HEK293 (cell line): ENCODE measurements at regions not wholly inside any gene's neighbourhood (a gene's known extent, or its start where the extent isn't known, plus 50 kb on each side); places are given as distances from the start of the nearest gene placed in this dataset.
A peak's percentile ranks its signal among the peaks of the same experiment; 100 is the strongest.
"Not testable (repeated sequence)": the region's sequence is repeated elsewhere in the genome, so short reads cannot be mapped to it uniquely, and the experiment has no call there.

ENCODE experiments used
- CTCF ChIA-PET: fragments of 350-600 bp; formaldehyde crosslinking; extraction: SDS; loops from one replicate; lab custom pipeline; 2021; ENCODE audit warnings: antibody characterized with exemption; lab: Yijun Ruan, JAX
- POLR2A ChIA-PET: fragments of 300-600 bp; formaldehyde crosslinking; extraction: SDS; loops from one replicate; lab custom pipeline; 2020; ENCODE audit warnings: antibody characterized with exemption, inconsistent platforms; lab: Yijun Ruan, JAX
- H3K27ac ChIP-seq: fragments of 200-500 bp; sonication (Bioruptor generic); 2 replicates; pipeline ENCODE4 v1.5.1; 2014; ENCODE audit warnings: low read depth, low read length, control low read depth, inconsistent platforms; ENCODE audit errors: extremely low read depth
- H3K36me3 ChIP-seq, 2 experiments: fragments of 200-500 bp in 1 of 2; sonication (Bioruptor generic) in 1 of 2; 1 replicate in 1 of 2; 2 replicates in 1 of 2; pipeline ENCODE4 v1.5.1; 2014 to 2017; ENCODE audit warnings: inconsistent platforms in 2 of 2, low read length in 2 of 2; ENCODE audit not compliant: control insufficient read depth in 2 of 2, insufficient read depth in 1 of 2
- H3K4me1 ChIP-seq: fragments of 200-500 bp; sonication (Bioruptor generic); 2 replicates; pipeline ENCODE4 v1.5.1; 2014; ENCODE audit warnings: mild to moderate bottlenecking, low read length, inconsistent platforms; ENCODE audit not compliant: control insufficient read depth, insufficient read depth
- H3K4me3 ChIP-seq: 2 replicates; pipeline ENCODE4 v1.5.1; 2011; ENCODE audit warnings: low read depth, mild to moderate bottlenecking, control low read depth, low read length, moderate library complexity
- H3K9me3 ChIP-seq: fragments of 200-500 bp; sonication (Bioruptor generic); 2 replicates; pipeline ENCODE4 v1.5.1; 2014; ENCODE audit warnings: low read depth, low read length, inconsistent platforms; ENCODE audit not compliant: control insufficient read depth, insufficient read depth
- HOXA7 ChIP-seq: sonication (generic); formaldehyde crosslinking; IDR thresholded peaks from 2 replicates; pipeline ENCODE4 v1.8.1; 2022; ENCODE audit warnings: missing genetic modification reagents, borderline replicate concordance
- KLF16 ChIP-seq: fragments of 450-650 bp; formaldehyde crosslinking; IDR thresholded peaks from 2 replicates; pipeline ENCODE4 v1.5.1; 2017; ENCODE audit warnings: missing biosample characterization, missing genetic modification characterization
- PATZ1 ChIP-seq: fragments of 450-650 bp; formaldehyde crosslinking; IDR thresholded peaks from 2 replicates; pipeline ENCODE4 v1.5.1; 2016; ENCODE audit warnings: missing biosample characterization, missing genetic modification characterization
- SETDB1 ChIP-seq: IDR thresholded peaks from one replicate; pipeline ENCODE4 v1.6.1; 2017; ENCODE audit warnings: mild to moderate bottlenecking, low read length, moderate library complexity, mixed read lengths; ENCODE audit not compliant: insufficient read length
- ZBTB17 ChIP-seq: fragments of 450-650 bp; formaldehyde crosslinking; IDR thresholded peaks from 2 replicates; pipeline ENCODE4 v1.5.1; 2016; ENCODE audit warnings: missing biosample characterization, missing genetic modification characterization
- ZFHX2 ChIP-seq: fragments of 450-650 bp; formaldehyde crosslinking; conservative IDR thresholded peaks from 2 replicates; pipeline ENCODE4 v1.5.1; 2016; ENCODE audit warnings: missing biosample characterization, missing genetic modification characterization
- ZNF114 ChIP-seq: fragments of 450-650 bp; formaldehyde crosslinking; IDR thresholded peaks from 2 replicates; pipeline ENCODE4 v1.5.0; 2017; ENCODE audit warnings: missing biosample characterization, missing genetic modification characterization
- ZNF280C ChIP-seq: fragments of 450-650 bp; formaldehyde crosslinking; IDR thresholded peaks from 2 replicates; pipeline ENCODE4 v1.5.1; 2016; ENCODE audit warnings: missing biosample characterization, missing genetic modification characterization
- ZNF366 ChIP-seq: fragments of 450-650 bp; formaldehyde crosslinking; conservative IDR thresholded peaks from 2 replicates; pipeline ENCODE4 v1.5.1; 2016; ENCODE audit warnings: missing biosample characterization, missing genetic modification characterization
- ZNF449 ChIP-seq: fragments of 450-650 bp; formaldehyde crosslinking; IDR thresholded peaks from 2 replicates; pipeline ENCODE4 v1.5.1; 2017; ENCODE audit warnings: missing biosample characterization, mild to moderate bottlenecking, missing genetic modification characterization, moderate library complexity
- ZNF501 ChIP-seq: fragments of 450-650 bp; formaldehyde crosslinking; IDR thresholded peaks from 2 replicates; pipeline ENCODE4 v1.5.1; 2016; ENCODE audit warnings: missing biosample characterization, missing genetic modification characterization
- ZNF549 ChIP-seq: fragments of 450-650 bp; IDR thresholded peaks from 2 replicates; pipeline ENCODE4 v1.5.1; 2018; ENCODE audit warnings: missing biosample characterization, missing genetic modification characterization, mild to moderate bottlenecking, inconsistent platforms, moderate library complexity
- ZNF623 ChIP-seq: fragments of 450-650 bp; formaldehyde crosslinking; IDR thresholded peaks from 2 replicates; pipeline ENCODE4 v1.5.1; 2016; ENCODE audit warnings: missing biosample characterization, missing genetic modification characterization
- ZNF677 ChIP-seq: fragments of 450-650 bp; IDR thresholded peaks from 2 replicates; pipeline ENCODE4 v1.5.0; 2018; ENCODE audit warnings: missing biosample characterization, mild to moderate bottlenecking, missing genetic modification characterization, moderate library complexity
- ZSCAN30 ChIP-seq: fragments of 450-650 bp; IDR thresholded peaks from 2 replicates; pipeline ENCODE4 v1.5.1; 2018; ENCODE audit warnings: missing biosample characterization, mild to moderate bottlenecking, missing genetic modification characterization, moderate library complexity
- ZSCAN4 ChIP-seq: fragments of 450-650 bp; formaldehyde crosslinking; IDR thresholded peaks from 2 replicates; pipeline ENCODE4 v1.5.1; 2017; ENCODE audit warnings: missing biosample characterization, missing genetic modification characterization

GRCh38 chr22:27318516-27318915 is 483.0 kb downstream of the MN1 start:
- H3K27ac ChIP-seq, result no peak overlapping the region
- TF ChIP-seq ZSCAN4 (tag by site-specific recombination) (peak; percentile 91), KLF16 (no peak)
- H3K36me3 ChIP-seq, result no peaks in the 10 kb centered on the region
- peaks cover 2% of the 10 kb centered on the region; the same call in 1 of the 2 replicates for H3K9me3 ChIP-seq
- ChIA-PET CTCF (no interaction called here), POLR2A (interaction anchor here (0.6 kb wide), 1 partner anchor 116 kb away, joined by 3 read pairs; no protein-coding TSS in a partner anchor)
- H3K4me3 ChIP-seq, result no peak overlapping the region
- peaks cover 3% of the 10 kb centered on the region; the same call in 1 of the 2 replicates for H3K4me1 ChIP-seq

GRCh38 chr22:27323661-27324060 is 477.9 kb downstream of the MN1 start:
- TF ChIP-seq ZFHX2 (tag by site-specific recombination) (peak; percentile 34; the same call in 1 of the 2 replicates), HOXA7 (CRISPR knock-in tag) (no peak)
- CTCF ChIA-PET, result no interaction called here
- H3K4me1 ChIP-seq, result no peaks in the 10 kb centered on the region
- no peaks in the 10 kb centered on the region for H3K36me3 ChIP-seq
- POLR2A ChIA-PET, result no interaction called here
- H3K27ac ChIP-seq, result no peak overlapping the region
- H3K4me3 ChIP-seq, result no peak overlapping the region
- peaks cover 2% of the 10 kb centered on the region; the same call in 1 of the 2 replicates for H3K9me3 ChIP-seq

GRCh38 chr22:27324908-27325307 is 476.6 kb downstream of the MN1 start:
- H3K4me1 ChIP-seq, H3K4me3 ChIP-seq, H3K36me3 ChIP-seq, H3K9me3 ChIP-seq, H3K27ac ChIP-seq, POLR2A ChIA-PET: not testable (repeated sequence)
- TF ChIP-seq ZBTB17 (tag by site-specific recombination) (peak; percentile 66), ZNF366 (tag by site-specific recombination) (peak; percentile 84)
- CTCF ChIA-PET, result interaction anchor here (0.6 kb wide), 1 partner anchor 937 kb away, joined by 3 read pairs; no protein-coding TSS in a partner anchor

- Histone ChIP-seq H3K36me3 (no peaks in the 10 kb centered on the region), H3K27ac (no peak overlapping the region), H3K9me3 (no peaks in the 10 kb centered on the region), H3K4me1 (no peaks in the 10 kb centered on the region), H3K4me3 (no peak overlapping the region)
- TF ChIP-seq ZNF623 (tag by site-specific recombination), result peak; percentile 91
- TF ChIP-seq ZNF501 (tag by site-specific recombination), result no peak
- TF ChIP-seq ZNF280C, result no peak
- TF ChIP-seq ZNF114 (tag by site-specific recombination), result no peak
- TF ChIP-seq ZNF366 (tag by site-specific recombination), result no peak
- POLR2A ChIA-PET, result no interaction called here
- CTCF ChIA-PET, result interaction anchor here (1.1 kb wide), 1 partner anchor 177 kb away, joined by 3 read pairs; no protein-coding TSS in a partner anchor
Observed at GRCh38 chr22:27327497-27327896, 474.1 kb downstream of the MN1 start.

- Histone ChIP-seq H3K4me3 (no peak overlapping the region), H3K36me3 (no peaks in the 10 kb centered on the region), H3K4me1 (no peaks in the 10 kb centered on the region), H3K27ac (no peak overlapping the region), H3K9me3 (no peaks in the 10 kb centered on the region)
- ChIA-PET CTCF (interaction anchor here (1.1 kb wide), 1 partner anchor 177 kb away, joined by 3 read pairs; no protein-coding TSS in a partner anchor), POLR2A (no interaction called here)
- TF ChIP-seq ZNF549 (tag by site-specific recombination), result no peak
- no peak for TF ChIP-seq PATZ1 (tag by site-specific recombination)
- no peak for TF ChIP-seq ZNF677 (tag by site-specific recombination)
- no peak for TF ChIP-seq ZNF449 (tag by site-specific recombination)
- TF ChIP-seq ZSCAN30 (tag by site-specific recombination), result no peak
- no peak for TF ChIP-seq SETDB1
Observed at GRCh38 chr22:27327981-27328721, 473.4 kb downstream of the MN1 start.
